Activated gamma-delta T cell treated with anti-CD3 and anti-CD28 coated beads, Interleukin-2, amount 50 U/mL, for 16 hours (primary cell): ENCODE measurements at regions not wholly inside any gene's neighbourhood (a gene's known extent, or its start where the extent isn't known, plus 50 kb on each side); places are given as distances from the start of the nearest gene placed in this dataset.
"Not testable (repeated sequence)": the region's sequence is repeated elsewhere in the genome, so short reads cannot be mapped to it uniquely, and the experiment has no call there.

ENCODE experiments used
- DNase-seq: peaks from one replicate; pipeline ENCODE4 v3.0.0-alpha.2; 2020; ENCODE audit warnings: low read depth

- no peak for DNase-seq
Measured at GRCh38 chr14:48568688-48569087, 893.3 kb upstream of the MDGA2 start.

GRCh38 chr14:48568252-48568651 is 892.8 kb upstream of the MDGA2 start:
- DNase-seq = no peak

- DNase-seq = no peak
Measured at GRCh38 chr14:48563489-48563888, 888.1 kb upstream of the MDGA2 start.

GRCh38 chr14:48561438-48561837 is 886.0 kb upstream of the MDGA2 start:
- DNase-seq = not testable (repeated sequence)

GRCh38 chr14:48560421-48560820 is 885.0 kb upstream of the MDGA2 start:
- no peak for DNase-seq

GRCh38 chr14:48553443-48553842 is 878.0 kb upstream of the MDGA2 start:
- no peak for DNase-seq

GRCh38 chr14:48546996-48547395 is 871.6 kb upstream of the MDGA2 start:
- DNase-seq = no peak

- DNase-seq = no peak
Measured at GRCh38 chr14:48537600-48537999, 862.2 kb upstream of the MDGA2 start.

- no peak for DNase-seq
Measured at GRCh38 chr14:48536318-48536717, 860.9 kb upstream of the MDGA2 start.

- no peak for DNase-seq
Measured at GRCh38 chr14:48527832-48528231, 852.4 kb upstream of the MDGA2 start.

GRCh38 chr14:48526307-48526706 is 850.9 kb upstream of the MDGA2 start:
- DNase-seq = no peak

- no peak for DNase-seq
Measured at GRCh38 chr14:48504921-48505320, 829.5 kb upstream of the MDGA2 start.

GRCh38 chr14:48490756-48491155 is 815.4 kb upstream of the MDGA2 start:
- no peak for DNase-seq

GRCh38 chr14:48473944-48474343 is 798.5 kb upstream of the MDGA2 start:
- no peak for DNase-seq

GRCh38 chr14:48456051-48456450 is 780.6 kb upstream of the MDGA2 start:
- DNase-seq = no peak

GRCh38 chr14:48454887-48455286 is 779.5 kb upstream of the MDGA2 start:
- DNase-seq = no peak

GRCh38 chr14:48452437-48452995 is 777.1 kb upstream of the MDGA2 start:
- no peak for DNase-seq

- no peak for DNase-seq
Measured at GRCh38 chr14:48435221-48435620, 759.8 kb upstream of the MDGA2 start.

- no peak for DNase-seq
Measured at GRCh38 chr14:48430805-48431204, 755.4 kb upstream of the MDGA2 start.

- no peak for DNase-seq
Measured at GRCh38 chr14:48429512-48429911, 754.1 kb upstream of the MDGA2 start.

- DNase-seq = no peak
Measured at GRCh38 chr14:48417715-48418500, 742.5 kb upstream of the MDGA2 start.

- DNase-seq = no peak
Measured at GRCh38 chr14:48401321-48401720, 725.9 kb upstream of the MDGA2 start.

- DNase-seq = no peak
Measured at GRCh38 chr14:48398675-48399282, 723.4 kb upstream of the MDGA2 start.

- no peak for DNase-seq
Measured at GRCh38 chr14:48391661-48392060, 716.3 kb upstream of the MDGA2 start.
